Heart left ventricle (tissue), 13 donors: ENCODE measurements at regions not wholly inside any gene's neighbourhood (a gene's known extent, or its start where the extent isn't known, plus 50 kb on each side); places are given as distances from the start of the nearest gene placed in this dataset.

Source experiments
- POLR2A ChIP-seq, 2 donors: fragments of 450-650 bp; IDR thresholded peaks; one replicate each; pipeline ENCODE4 v1.6.1; 2017; ENCODE audit warnings: antibody characterized with exemption in 2 of 2, mild to moderate bottlenecking in 2 of 2, moderate library complexity in 2 of 2
- TF ChIP-seq, protein P1 (sequence below), 12 donors: fragments of 200-600 bp; sonication (generic) in 4 of 12; IDR thresholded peaks; one replicate each; pipeline versions ENCODE4 v1.5.0 to v1.8.0; 2018 to 2022; ENCODE audit warnings: antibody characterized with exemption in 12 of 12, mild to moderate bottlenecking in 5 of 12
- donor health status: ischemic (EF 13 %, LVEDD 7.1; RV severe dilation, severe dysfunction).
- donor health status: DM: no; HTN: yes; CAD: no.
- donor health status: DM: no; HTN: no; CAD: no.
- donor health status: ischemic (EF 25% LVEDD 6.9; RV normal size, moderate dysfunction).
- donor health status: ischemic (EF 25% LVEDD 5.7; RV mildly dilated, moderate dysfunction).
- donor health status: ischemic (EF 35%, LVEDD 5.7; RV mildly dilated, moderate dysfunction).
- donor health status: nonischemic (EF 11% LVEDD 7.7; RV severe dilation, severe dysfunction).
- donor health status: DM: yes; HTN: yes; CAD: no.
- donor health status: PGD.
- donor health status: ischemic (EF 29% LVEDD 5.4; RV normal size, mild dysfunction).
- donor health status: nonischemic (EF 23%, LVEDD 6.1; RV moderate dilation, normal function).

DNA sequence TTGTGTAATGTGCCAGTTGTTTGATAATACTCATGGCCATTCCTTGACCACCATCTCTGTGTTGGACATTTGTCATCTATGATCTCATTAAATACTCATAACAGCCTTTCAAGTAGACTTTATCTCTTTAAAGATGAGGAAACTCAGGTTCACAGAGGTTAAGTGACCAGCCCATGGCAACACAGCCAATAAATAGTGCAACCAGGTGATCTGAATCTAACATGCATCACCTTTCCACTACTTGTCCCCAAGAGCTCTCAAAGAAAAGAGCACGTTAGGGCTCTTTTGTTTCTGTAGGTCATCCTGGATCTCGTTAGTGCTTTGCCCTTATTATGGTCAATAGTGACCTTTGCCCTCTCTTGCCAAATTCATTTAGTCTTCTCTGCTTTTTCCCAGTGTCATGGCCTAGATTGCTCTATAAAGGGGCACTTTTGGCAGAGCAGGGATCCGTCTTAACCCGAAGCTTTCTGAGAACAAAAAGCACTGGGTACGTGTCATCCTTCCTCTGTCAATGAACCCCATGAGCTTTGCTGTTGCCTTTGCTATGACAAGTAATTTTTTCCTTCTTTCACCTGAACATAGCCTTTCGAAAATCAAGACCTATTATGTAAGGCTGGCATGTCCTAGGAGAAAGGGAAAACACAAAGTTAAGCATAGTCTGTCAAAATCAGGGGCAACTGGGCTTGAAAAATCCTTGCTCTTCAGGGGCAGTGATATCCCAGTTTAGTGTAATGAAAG is 88.0 kb upstream of the PLXNA2 start:
- TF ChIP-seq POLR2A (IDR thresholded peaks at IDR 0.05) = no peak
- TF ChIP-seq, protein P1, sequence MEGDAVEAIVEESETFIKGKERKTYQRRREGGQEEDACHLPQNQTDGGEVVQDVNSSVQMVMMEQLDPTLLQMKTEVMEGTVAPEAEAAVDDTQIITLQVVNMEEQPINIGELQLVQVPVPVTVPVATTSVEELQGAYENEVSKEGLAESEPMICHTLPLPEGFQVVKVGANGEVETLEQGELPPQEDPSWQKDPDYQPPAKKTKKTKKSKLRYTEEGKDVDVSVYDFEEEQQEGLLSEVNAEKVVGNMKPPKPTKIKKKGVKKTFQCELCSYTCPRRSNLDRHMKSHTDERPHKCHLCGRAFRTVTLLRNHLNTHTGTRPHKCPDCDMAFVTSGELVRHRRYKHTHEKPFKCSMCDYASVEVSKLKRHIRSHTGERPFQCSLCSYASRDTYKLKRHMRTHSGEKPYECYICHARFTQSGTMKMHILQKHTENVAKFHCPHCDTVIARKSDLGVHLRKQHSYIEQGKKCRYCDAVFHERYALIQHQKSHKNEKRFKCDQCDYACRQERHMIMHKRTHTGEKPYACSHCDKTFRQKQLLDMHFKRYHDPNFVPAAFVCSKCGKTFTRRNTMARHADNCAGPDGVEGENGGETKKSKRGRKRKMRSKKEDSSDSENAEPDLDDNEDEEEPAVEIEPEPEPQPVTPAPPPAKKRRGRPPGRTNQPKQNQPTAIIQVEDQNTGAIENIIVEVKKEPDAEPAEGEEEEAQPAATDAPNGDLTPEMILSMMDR (IDR thresholded peaks at IDR 0.05) = no peak
